H1 (cell line): ENCODE measurements at regions not wholly inside any gene's neighbourhood (a gene's known extent, or its start where the extent isn't known, plus 50 kb on each side); places are given as distances from the start of the nearest gene placed in this dataset.

Experiments
- CTCF ChIA-PET: fragments of 300-600 bp; sonication (Branson Sonifier 250); formaldehyde crosslinking; loops from one replicate; lab custom pipeline; 2021; ENCODE audit not compliant: partially characterized antibody; lab: Charles Lee
- POLR2A ChIA-PET: fragments of 300-600 bp; sonication (Branson Sonifier 250); formaldehyde crosslinking; loops from one replicate; lab custom pipeline; 2021; ENCODE audit warnings: inconsistent platforms; ENCODE audit not compliant: partially characterized antibody; lab: Charles Lee
- DNase-seq, 2 experiments: peaks; one replicate each; pipeline versions ENCODE4 v3.0.0 to v3.0.0-alpha.2; 2010 to 2022; ENCODE audit warnings: low spot score in 2 of 2, low read depth in 1 of 2, mixed read lengths in 1 of 2
- FAIRE-seq: peaks from 2 replicates; lab custom pipeline; 2011; peaks lifted over from hg19 to GRCh38; lab: Jason Lieb, UNC
- H2AFZ ChIP-seq: 2 replicates; pipeline ENCODE4 v1.8.1; 2012; ENCODE audit warnings: low read length, inconsistent platforms
- H2AK5ac ChIP-seq: 2 replicates; pipeline ENCODE4 v1.6.1; 2013; ENCODE audit warnings: low read depth, low read length
- H2BK120ac ChIP-seq: replicated peaks from 2 replicates; pipeline ENCODE3; 2013; ENCODE audit warnings: low read depth, low read length, inconsistent platforms
- H2BK12ac ChIP-seq: 2 replicates; pipeline ENCODE4 v1.6.1; 2013; ENCODE audit warnings: low read depth, low read length
- H2BK15ac ChIP-seq: 2 replicates; pipeline ENCODE4 v1.6.1; 2013; ENCODE audit warnings: low read length
- H2BK20ac ChIP-seq: 2 replicates; pipeline ENCODE4 v1.6.1; 2013; ENCODE audit warnings: low read length
- H2BK5ac ChIP-seq: 2 replicates; pipeline ENCODE4 v1.6.1; 2013; ENCODE audit warnings: low read depth, low read length
- H3K14ac ChIP-seq: 2 replicates; pipeline ENCODE4 v1.6.1; 2013; ENCODE audit warnings: inconsistent platforms; ENCODE audit not compliant: insufficient read length
- H3K18ac ChIP-seq: 2 replicates; pipeline ENCODE4 v1.6.1; 2013; ENCODE audit warnings: low read length; ENCODE audit errors: extremely low read depth
- H3K23ac ChIP-seq: 2 replicates; pipeline ENCODE4 v1.6.1; 2013; ENCODE audit warnings: inconsistent platforms; ENCODE audit not compliant: insufficient read length
- H3K23me2 ChIP-seq: 2 replicates; pipeline ENCODE4 v1.6.1; 2013; ENCODE audit warnings: low read depth, low read length
- H3K27ac ChIP-seq: 2 replicates; pipeline ENCODE4 v1.6.1; 2011; ENCODE audit warnings: low read depth, low read length, inconsistent platforms
- H3K27me3 ChIP-seq, 4 experiments: replicated peaks in 1 of 4; 1 replicate in 1 of 4; 2 replicates in 3 of 4; pipeline versions ENCODE4 v1.6.1 to v1.8.1; 2011 to 2013; ENCODE audit warnings: low read length in 3 of 4, mild to moderate bottlenecking in 3 of 4, inconsistent platforms in 2 of 4, mixed read lengths in 2 of 4, moderate library complexity in 1 of 4; ENCODE audit not compliant: control insufficient read depth in 3 of 4, insufficient read depth in 3 of 4; ENCODE audit errors: extremely low read depth in 1 of 4
- H3K36me3 ChIP-seq, 4 experiments: 2 replicates each; pipeline versions ENCODE4 v1.6.1 to v1.8.1; 2011 to 2013; ENCODE audit warnings: mild to moderate bottlenecking in 4 of 4, low read length in 3 of 4, moderate library complexity in 2 of 4, control low read depth in 1 of 4, inconsistent platforms in 1 of 4; ENCODE audit not compliant: insufficient read depth in 4 of 4, control insufficient read depth in 2 of 4
- H3K4ac ChIP-seq: replicated peaks from 2 replicates; pipeline ENCODE3; 2013; ENCODE audit warnings: low read length, low read depth, mixed read lengths, inconsistent platforms; ENCODE audit not compliant: insufficient read length
- H3K4me1 ChIP-seq, 4 experiments: replicated peaks in 1 of 4; 1 replicate in 1 of 4; 2 replicates in 3 of 4; pipeline versions ENCODE4 v1.6.1 to v1.8.1; 2011 to 2013; ENCODE audit warnings: low read length in 3 of 4, inconsistent platforms in 2 of 4, mixed read lengths in 1 of 4; ENCODE audit not compliant: insufficient read depth in 4 of 4, control insufficient read depth in 3 of 4
- H3K4me2 ChIP-seq, 2 experiments: 2 replicates each; pipeline versions ENCODE4 v1.6.1 to v1.8.1; 2011 to 2013; ENCODE audit warnings: low read depth in 2 of 2, low read length in 2 of 2, control low read depth in 1 of 2, inconsistent platforms in 1 of 2, mild to moderate bottlenecking in 1 of 2; ENCODE audit not compliant: insufficient read depth in 1 of 2
- H3K4me3 ChIP-seq, 4 experiments: fragments of 200-600, 300-600 bp in 1 of 4; sonication (generic), shearing (Covaris generic), sonication (Bioruptor Twin) in 1 of 4; 2 replicates each; pipeline versions ENCODE4 v1.5.1 to v1.8.1; 2011 to 2016; ENCODE audit warnings: low read length in 4 of 4, low read depth in 3 of 4, control low read depth in 2 of 4, inconsistent platforms in 2 of 4, mild to moderate bottlenecking in 2 of 4, mixed read lengths in 1 of 4, moderate library complexity in 1 of 4; ENCODE audit not compliant: insufficient read depth in 2 of 4; ENCODE audit errors: extremely low read depth in 1 of 4
- H3K56ac ChIP-seq: replicated peaks from 2 replicates; pipeline ENCODE3; 2013; ENCODE audit warnings: low read depth, mild to moderate bottlenecking, mixed read lengths, low read length, inconsistent platforms; ENCODE audit not compliant: insufficient read length
- H3K79me1 ChIP-seq: 2 replicates; pipeline ENCODE4 v1.6.1; 2013; ENCODE audit warnings: low read depth, low read length, control low read depth
- H3K79me2 ChIP-seq, 2 experiments: 2 replicates each; pipeline versions ENCODE4 v1.6.1 to v1.8.1; 2012 to 2013; ENCODE audit warnings: low read length in 2 of 2, mild to moderate bottlenecking in 2 of 2, inconsistent platforms in 1 of 2; ENCODE audit not compliant: insufficient read depth in 2 of 2, control insufficient read depth in 1 of 2
- H3K9ac ChIP-seq, 4 experiments: replicated peaks in 1 of 4; 1 replicate in 1 of 4; 2 replicates in 3 of 4; pipeline versions ENCODE4 v1.6.1 to v1.8.1; 2011 to 2013; ENCODE audit warnings: low read depth in 3 of 4, low read length in 3 of 4, control low read depth in 2 of 4, mild to moderate bottlenecking in 2 of 4, moderate library complexity in 2 of 4, inconsistent platforms in 1 of 4; ENCODE audit errors: extremely low read depth in 1 of 4
- H3K9me3 ChIP-seq, 2 experiments: 2 replicates each; pipeline versions ENCODE4 v1.6.1 to v1.8.1; 2012 to 2013; ENCODE audit warnings: mild to moderate bottlenecking in 2 of 2, moderate library complexity in 2 of 2, control low read depth in 1 of 2, inconsistent platforms in 1 of 2, low read depth in 1 of 2, low read length in 1 of 2, mixed read lengths in 1 of 2; ENCODE audit not compliant: insufficient read depth in 2 of 2
- H4K20me1 ChIP-seq, 2 experiments: replicated peaks in 1 of 2; 2 replicates each; pipeline versions ENCODE3 to v1.8.1; 2011 to 2013; ENCODE audit warnings: inconsistent platforms in 2 of 2, low read length in 2 of 2, mild to moderate bottlenecking in 1 of 2; ENCODE audit not compliant: insufficient read depth in 2 of 2, control insufficient read depth in 1 of 2
- H4K5ac ChIP-seq: 2 replicates; pipeline ENCODE4 v1.6.1; 2013; ENCODE audit warnings: low read length, low read depth, mixed read lengths, inconsistent platforms; ENCODE audit not compliant: insufficient read length
- H4K8ac ChIP-seq: 2 replicates; pipeline ENCODE4 v1.8.0; 2013; ENCODE audit warnings: mild to moderate bottlenecking, moderate library complexity, low read length, inconsistent platforms; ENCODE audit not compliant: insufficient read depth; ENCODE audit errors: extremely low read depth
- H4K91ac ChIP-seq: replicated peaks from 2 replicates; pipeline ENCODE3; 2013; ENCODE audit warnings: low read length, mixed read lengths, inconsistent platforms; ENCODE audit not compliant: insufficient read length
- BACH1 ChIP-seq: IDR thresholded peaks from 2 replicates; pipeline ENCODE4 v1.6.1; 2012; ENCODE audit warnings: low read length, improper control_type of control experiment
- BCL11A ChIP-seq, 2 experiments: IDR thresholded peaks; one replicate each; pipeline ENCODE4 v1.6.1; 2011; ENCODE audit warnings: low read depth in 2 of 2, low read length in 2 of 2, mild to moderate bottlenecking in 2 of 2
- EZH2 ChIP-seq: fragments of 200-600 bp; sonication (generic); IDR thresholded peaks from 2 replicates; pipeline ENCODE4 v1.7.1; 2012; ENCODE audit warnings: low read depth, mild to moderate bottlenecking, moderate library complexity, low read length, inconsistent platforms; ENCODE audit not compliant: severe bottlenecking
- FOSL1 ChIP-seq: IDR thresholded peaks from 2 replicates; pipeline ENCODE4 v1.6.1; 2011; ENCODE audit warnings: mild to moderate bottlenecking, low read depth, low read length, moderate library complexity; ENCODE audit not compliant: insufficient read depth
- GABPA ChIP-seq: IDR thresholded peaks from 2 replicates; pipeline ENCODE4 v1.6.1; 2011; ENCODE audit warnings: mild to moderate bottlenecking, low read length, moderate library complexity, borderline replicate concordance; ENCODE audit not compliant: insufficient read depth
- HDAC6 ChIP-seq: IDR thresholded peaks from one replicate; pipeline ENCODE4 v1.7.1; 2012; ENCODE audit warnings: low read depth, mild to moderate bottlenecking, inconsistent platforms, low read length, moderate library complexity
- MAFK ChIP-seq: IDR thresholded peaks from 2 replicates; pipeline ENCODE4 v1.6.1; 2012; ENCODE audit warnings: low read depth, mild to moderate bottlenecking, improper control_type of control experiment, low read length
- NANOG ChIP-seq: IDR thresholded peaks from 2 replicates; pipeline ENCODE4 v1.6.1; 2011; ENCODE audit warnings: low read length, low read depth, mild to moderate bottlenecking, inconsistent platforms; ENCODE audit not compliant: insufficient read depth, poor library complexity, severe bottlenecking
- NRF1 ChIP-seq: IDR thresholded peaks from 2 replicates; pipeline ENCODE4 v1.6.1; 2011; ENCODE audit warnings: mild to moderate bottlenecking, low read depth, low read length, improper control_type of control experiment
- RFX5 ChIP-seq: IDR thresholded peaks from 2 replicates; pipeline ENCODE4 v1.6.1; 2011; ENCODE audit warnings: low read depth, low read length, improper control_type of control experiment, borderline replicate concordance
- RXRA ChIP-seq: IDR thresholded peaks from 2 replicates; pipeline ENCODE4 v1.6.1; 2011; ENCODE audit warnings: low read depth, mild to moderate bottlenecking, low read length, moderate library complexity; ENCODE audit not compliant: insufficient read depth
- SP2 ChIP-seq: IDR thresholded peaks from 2 replicates; pipeline ENCODE4 v1.6.1; 2012; ENCODE audit warnings: mild to moderate bottlenecking, low read length, inconsistent platforms
- SP4 ChIP-seq: IDR thresholded peaks from 2 replicates; pipeline ENCODE4 v1.6.1; 2012; ENCODE audit warnings: low read length, inconsistent platforms
- TBP ChIP-seq: IDR thresholded peaks from 2 replicates; pipeline ENCODE4 v1.6.1; 2011; ENCODE audit warnings: low read depth, low read length, improper control_type of control experiment
- TEAD4 ChIP-seq: IDR thresholded peaks from 2 replicates; pipeline ENCODE4 v1.6.1; 2012; ENCODE audit warnings: low read depth, low read length, inconsistent platforms, mixed read lengths
- WGBS, 2 experiments: shearing (Covaris generic) in 1 of 2; methylation state at CpG; one replicate each; pipeline versions ENCODE4 v1.1.6 to v1.1.7; 2013 to 2015; ENCODE audit warnings: low lambda C conversion rate in 2 of 2, mixed read lengths in 2 of 2, inconsistent platforms in 1 of 2, low coverage in 1 of 2, missing lambda C conversion rate in 1 of 2; ENCODE audit not compliant: insufficient replicate concordance in 2 of 2, insufficient coverage in 1 of 2, insufficient read length in 1 of 2; ENCODE audit errors: extremely low coverage in 1 of 2, missing lambda C conversion rate in 1 of 2; 5-methylcytosine and 5-hydroxymethylcytosine counted together

- no peak for FAIRE-seq
- no peak overlapping the region for H3K4me3 ChIP-seq
- no peak overlapping the region for H3K4me2 ChIP-seq
- WGBS, 2 experiments, result 94% methylated on average over 4 of the region's 4 CpGs; no CpG with 5 or more reads in 1 of the 2 experiments
- H4K5ac ChIP-seq, result no peak overlapping the region
- no peak overlapping the region for H3K9ac ChIP-seq
- DNase-seq, result no peak
- no peak overlapping the region for H2BK5ac ChIP-seq
- H3K14ac ChIP-seq, result no peak overlapping the region
- no peak overlapping the region for H2AK5ac ChIP-seq
- no peak overlapping the region for H2BK12ac ChIP-seq
- no peak overlapping the region for H3K23ac ChIP-seq
- H3K56ac ChIP-seq, result no peak overlapping the region
- H2AFZ ChIP-seq, result no peak overlapping the region
- H4K91ac ChIP-seq, result no peak overlapping the region
- POLR2A ChIA-PET, result interaction anchor here (2.4 kb wide), 1 partner anchor 10 kb away, joined by 6 read pairs; no protein-coding TSS in a partner anchor
- no peaks in the 10 kb centered on the region for H3K36me3 ChIP-seq
- H3K18ac ChIP-seq, result no peak overlapping the region
- no peak overlapping the region for H4K8ac ChIP-seq
- no peaks in the 10 kb centered on the region for H3K79me2 ChIP-seq
- no peaks in the 10 kb centered on the region for H4K20me1 ChIP-seq
- H3K4me1 ChIP-seq, result peaks cover 4 to 12% (median 5%) of the 10 kb centered on the region in 4 experiments; a peak in 6 of 7 replicates
- H3K27ac ChIP-seq, result no peak overlapping the region
- H2BK120ac ChIP-seq, result no peak overlapping the region
- H2BK20ac ChIP-seq, result no peak overlapping the region
- H3K79me1 ChIP-seq, result peaks cover 2% of the 10 kb centered on the region; the same call in 1 of the 2 replicates
- CTCF ChIA-PET, result interaction anchor here (0.6 to 9.8 kb wide), 12 partner anchors 9 to 382 kb away, joined by 3 to 91 read pairs (median 6); partner anchors contain the start of gene CCL1
- H3K4ac ChIP-seq, result no peak overlapping the region
- peaks cover 4% of the 10 kb centered on the region for H3K23me2 ChIP-seq
- no peaks in the 10 kb centered on the region for H3K9me3 ChIP-seq
- H3K27me3 ChIP-seq, result no peaks in the 10 kb centered on the region
- H2BK15ac ChIP-seq, result no peak overlapping the region
- TF ChIP-seq RXRA (no peak), TEAD4 (no peak), BCL11A (IDR thresholded peaks at IDR 0.05; ENCODE audit: low read depth in 2 of 2, low read length in 2 of 2) (no peak), TBP (no peak), SP4 (no peak), GABPA (no peak), NRF1 (no peak), MAFK (peak; percentile 89), HDAC6 (no peak), EZH2 (no peak), NANOG (no peak), FOSL1 (no peak), RFX5 (no peak), SP2 (no peak), BACH1 (peak; percentile 82)
These were observed 93.4 kb upstream of the CCL2 start for GRCh38 chr17:34161690-34162089.
